Retinal pigment epithelial cell (primary cell): ENCODE measurements at regions not wholly inside any gene's neighbourhood (a gene's known extent, or its start where the extent isn't known, plus 50 kb on each side); places are given as distances from the start of the nearest gene placed in this dataset.

Source experiments
- DNase-seq: peaks from one replicate; pipeline ENCODE4 v3.0.0-alpha.2; 2010; ENCODE audit warnings: low read depth
- H3K4me3 ChIP-seq: 2 replicates; pipeline ENCODE4 v1.5.1; 2011; ENCODE audit warnings: mild to moderate bottlenecking, low read length, control low read depth, moderate library complexity
- TF ChIP-seq, protein P1 (sequence below): conservative IDR thresholded peaks from 2 replicates; pipeline ENCODE4 v1.5.1; 2011; ENCODE audit warnings: low read depth, low read length, control low read depth, inconsistent platforms

DNA sequence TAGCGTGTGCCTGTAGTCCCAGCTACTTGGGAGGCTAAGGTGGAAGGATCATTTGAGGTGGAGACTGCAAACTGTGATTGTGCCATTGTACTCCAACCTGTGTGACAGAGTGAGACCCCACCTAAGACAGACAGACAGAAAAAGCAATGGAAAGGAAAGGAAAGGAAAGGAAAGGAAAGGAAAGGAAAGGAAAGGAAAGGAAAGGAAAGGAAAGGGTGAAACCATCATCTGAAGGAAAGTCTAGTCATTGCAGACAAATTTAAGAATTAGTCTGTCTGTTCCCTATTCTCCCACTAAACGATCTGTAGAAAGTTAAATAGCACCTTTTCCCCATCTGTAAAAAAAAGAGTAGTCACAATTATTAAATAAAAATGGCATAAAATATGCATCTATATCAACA lies 91.1 kb upstream of the SKAP2 start:
- no peak for DNase-seq
- no peak overlapping the region for H3K4me3 ChIP-seq
- TF ChIP-seq, protein P1, sequence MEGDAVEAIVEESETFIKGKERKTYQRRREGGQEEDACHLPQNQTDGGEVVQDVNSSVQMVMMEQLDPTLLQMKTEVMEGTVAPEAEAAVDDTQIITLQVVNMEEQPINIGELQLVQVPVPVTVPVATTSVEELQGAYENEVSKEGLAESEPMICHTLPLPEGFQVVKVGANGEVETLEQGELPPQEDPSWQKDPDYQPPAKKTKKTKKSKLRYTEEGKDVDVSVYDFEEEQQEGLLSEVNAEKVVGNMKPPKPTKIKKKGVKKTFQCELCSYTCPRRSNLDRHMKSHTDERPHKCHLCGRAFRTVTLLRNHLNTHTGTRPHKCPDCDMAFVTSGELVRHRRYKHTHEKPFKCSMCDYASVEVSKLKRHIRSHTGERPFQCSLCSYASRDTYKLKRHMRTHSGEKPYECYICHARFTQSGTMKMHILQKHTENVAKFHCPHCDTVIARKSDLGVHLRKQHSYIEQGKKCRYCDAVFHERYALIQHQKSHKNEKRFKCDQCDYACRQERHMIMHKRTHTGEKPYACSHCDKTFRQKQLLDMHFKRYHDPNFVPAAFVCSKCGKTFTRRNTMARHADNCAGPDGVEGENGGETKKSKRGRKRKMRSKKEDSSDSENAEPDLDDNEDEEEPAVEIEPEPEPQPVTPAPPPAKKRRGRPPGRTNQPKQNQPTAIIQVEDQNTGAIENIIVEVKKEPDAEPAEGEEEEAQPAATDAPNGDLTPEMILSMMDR, result no peak

DNA sequence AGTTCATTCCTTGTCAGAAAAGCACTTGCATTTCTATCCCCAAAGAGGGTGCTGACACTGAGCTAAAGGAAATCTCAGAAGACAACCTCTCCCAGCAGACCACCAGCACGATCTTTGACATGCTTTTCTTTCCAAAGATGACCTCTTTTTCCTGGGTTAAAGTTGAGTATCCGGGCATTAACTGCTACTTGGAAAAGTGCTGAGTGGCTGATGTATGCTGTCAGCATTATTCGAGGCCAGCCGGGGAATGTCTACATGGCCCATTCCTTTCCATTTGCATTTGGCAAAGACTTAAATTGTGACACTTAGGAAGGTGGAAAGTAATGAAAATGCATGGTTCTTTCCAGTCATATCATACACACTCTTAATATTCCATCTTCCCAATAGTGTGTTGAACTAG lies 90.6 kb upstream of the SKAP2 start:
- TF ChIP-seq, protein P1, result no peak
- no peak overlapping the region for H3K4me3 ChIP-seq
- DNase-seq, result no peak

- TF ChIP-seq, protein P1, result no peak
- no peak overlapping the region for H3K4me3 ChIP-seq
- DNase-seq, result no peak
Measured at GRCh38 chr7:26951407-26951950, 87.1 kb upstream of the SKAP2 start.

DNA sequence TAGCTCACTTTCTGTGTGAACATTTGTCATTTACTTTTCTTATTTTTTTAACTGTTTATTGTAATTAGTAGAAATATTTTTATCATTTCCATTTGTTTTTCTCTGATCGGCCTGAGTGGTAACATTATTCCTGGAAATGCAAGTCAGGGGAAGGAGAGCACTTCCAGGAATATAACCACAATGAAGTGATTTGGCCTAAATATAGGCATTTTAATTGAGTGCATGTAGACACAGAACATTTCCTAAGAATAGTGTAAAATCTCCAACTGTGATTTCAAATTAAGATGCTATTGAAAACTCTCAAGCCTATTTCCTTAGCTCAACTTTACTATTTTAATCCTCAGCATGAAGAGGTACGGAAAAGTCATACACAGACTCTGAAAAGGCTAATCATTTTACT lies 86.5 kb upstream of the SKAP2 start:
- TF ChIP-seq, protein P1, result no peak
- no peak for DNase-seq
- H3K4me3 ChIP-seq, result no peak overlapping the region

DNA sequence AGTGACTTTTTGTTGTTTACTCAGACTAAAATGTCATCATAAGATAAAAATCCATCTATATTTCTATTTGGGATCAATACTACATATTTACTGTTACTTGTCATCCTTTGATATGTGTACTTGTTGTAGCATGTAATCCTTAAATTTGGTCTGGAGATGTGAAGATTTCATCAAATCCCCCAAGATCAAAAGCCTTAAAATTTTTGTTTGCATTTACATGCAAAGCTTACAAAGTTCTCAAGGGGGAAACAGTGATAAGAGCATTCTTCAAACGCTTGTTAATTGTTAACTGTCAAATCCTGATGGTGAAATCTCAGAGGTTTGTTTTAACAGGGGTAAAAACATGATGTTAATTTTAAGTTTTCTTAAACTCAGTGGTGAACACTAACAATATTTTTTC lies 84.9 kb upstream of the SKAP2 start:
- no peak for DNase-seq
- TF ChIP-seq, protein P1, result no peak

GRCh38 chr7:26948617-26949118 lies 84.3 kb upstream of the SKAP2 start:
- no peak overlapping the region for H3K4me3 ChIP-seq
- TF ChIP-seq, protein P1, result no peak
- DNase-seq, result no peak

More for the DNA sequence above, 84.9 kb upstream of the SKAP2 start:
- H3K4me3 ChIP-seq, result no peak overlapping the region

DNA sequence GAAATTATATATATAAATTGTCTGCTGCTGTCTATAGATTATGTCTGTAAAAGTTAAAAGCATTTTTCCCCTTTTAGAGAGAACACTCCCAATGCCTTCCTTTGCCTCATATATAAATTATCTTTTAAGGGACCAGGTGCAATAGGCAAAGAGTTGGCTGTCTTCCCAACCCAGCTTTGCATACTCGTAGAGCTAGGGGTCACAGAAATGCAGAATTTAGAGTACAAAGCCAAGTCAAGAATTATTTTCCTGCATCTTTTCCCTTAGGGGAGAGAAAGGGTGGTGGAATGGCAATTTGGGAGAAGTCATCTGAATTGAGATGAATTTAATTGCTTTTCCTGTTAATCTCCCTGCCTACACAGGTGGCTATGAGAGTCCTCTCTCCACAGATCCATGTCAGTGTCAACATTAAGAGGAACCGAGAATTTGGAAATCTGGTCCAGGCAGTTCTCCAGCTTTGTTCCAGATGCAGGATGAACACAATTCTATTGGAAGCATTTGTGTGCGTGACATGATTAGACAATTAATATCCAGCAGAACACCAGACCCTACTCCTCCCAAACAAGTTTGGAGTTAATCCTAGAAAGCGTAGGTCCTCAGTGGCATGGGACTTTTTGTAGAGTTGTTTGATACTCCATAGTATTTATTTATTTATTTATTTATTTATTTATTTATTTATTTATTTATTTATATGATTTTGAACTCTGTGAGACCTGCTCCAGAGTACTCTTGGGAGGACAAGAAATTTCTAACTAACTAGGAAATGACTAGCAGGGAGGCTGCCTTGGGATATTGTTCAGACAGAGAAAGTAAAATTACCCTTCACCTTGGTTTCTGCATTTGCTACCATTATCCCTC lies 80.3 kb upstream of the SKAP2 start:
- no peak overlapping the region for H3K4me3 ChIP-seq
- DNase-seq, result no peak
- TF ChIP-seq, protein P1, result no peak
